ENCODE measurements at regions not wholly inside any gene's neighbourhood (a gene's known extent, or its start where the extent isn't known, plus 50 kb on each side); places are given as distances from the start of the nearest gene placed in this dataset.

DNA sequence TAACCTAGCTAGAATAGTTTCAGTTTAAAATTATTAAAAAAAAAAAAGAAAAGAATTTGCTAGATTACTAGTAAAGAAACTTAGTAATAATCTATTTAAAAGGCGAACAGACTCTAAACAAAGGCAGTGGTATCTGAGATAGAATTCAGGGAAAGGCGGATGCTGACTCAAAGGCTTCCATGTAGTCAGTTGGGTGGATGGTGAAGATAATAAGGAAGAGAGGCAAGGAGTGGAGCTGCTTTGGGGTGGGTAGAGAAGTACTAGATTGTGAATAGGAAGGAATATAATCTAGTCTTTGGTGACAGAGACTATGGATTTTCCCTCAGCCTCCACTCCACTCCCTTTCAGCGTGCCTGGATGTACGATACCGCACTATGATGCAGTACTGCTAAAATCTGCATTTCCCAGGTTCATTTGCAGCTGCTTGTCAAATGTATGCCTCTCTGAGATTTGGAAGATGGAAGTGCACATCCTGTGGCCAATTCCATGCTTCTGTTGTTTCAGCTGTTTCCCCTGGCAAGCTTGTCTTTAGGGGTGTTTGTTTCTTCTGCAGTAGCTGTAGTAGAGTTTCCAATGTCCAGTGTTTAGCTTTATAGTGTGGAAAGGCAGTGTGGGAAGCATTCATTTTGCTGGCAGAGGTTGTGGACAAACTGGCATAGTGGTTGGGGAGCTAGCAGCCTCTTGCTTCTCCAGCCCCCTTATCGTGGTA is 184.6 kb upstream of the NRIP1 start:
- Histone ChIP-seq H3K27ac (ENCODE audit: insufficient read depth, low read length, poor library complexity, severe bottlenecking) (no peak overlapping the region), H3K36me3 (ENCODE audit: control insufficient read depth, insufficient read depth, low read length) (no peaks in the 10 kb centered on the region), H3K27me3 (ENCODE audit: control insufficient read depth, insufficient read depth, low read length) (no peaks in the 10 kb centered on the region), H3K4me1 (ENCODE audit: control insufficient read depth, insufficient read depth, low read length, poor library complexity, severe bottlenecking) (no peaks in the 10 kb centered on the region), H3K9me3 (ENCODE audit: control insufficient read depth in 2 of 2, low read length in 2 of 2) (peaks cover 0 to 2% of the 10 kb centered on the region in 2 experiments), H3K4me3 (ENCODE audit: low read depth, low read length) (no peak overlapping the region)
- Mint-ChIP-seq H3K27ac (no peak overlapping the region), H3K4me3 (no peak overlapping the region), H3K9me3 (peaks cover 0 to 2% (median 0%) of the 10 kb centered on the region in 7 donors), H3K36me3 (no peaks in the 10 kb centered on the region), H3K27me3 (peaks cover 4% of the 10 kb centered on the region), H3K4me1 (no peaks in the 10 kb centered on the region)
- DNase-seq: no peak
- ATAC-seq (ENCODE audit: low read depth in 2 of 2): no peak

DNA sequence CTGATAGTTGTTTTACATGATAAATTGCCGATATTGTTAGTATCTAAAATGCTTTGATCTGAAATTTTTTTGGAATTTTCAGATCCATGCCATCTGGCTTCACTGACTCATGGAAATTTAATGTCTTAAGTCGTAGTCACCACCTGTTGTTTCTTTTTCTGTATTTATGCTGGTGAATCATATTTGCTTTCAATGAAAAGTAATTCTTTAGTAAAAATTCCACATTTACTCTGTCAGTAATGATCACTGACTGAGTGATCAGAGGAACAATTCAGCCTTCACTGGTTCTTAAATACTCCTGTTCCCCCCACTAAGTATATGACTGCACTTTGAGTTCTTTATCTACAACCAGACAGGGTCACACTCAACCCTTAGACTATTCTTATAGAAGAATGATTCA is 185.6 kb upstream of the NRIP1 start:
- H3K36me3 Mint-ChIP-seq: no peaks in the 10 kb centered on the region
- peaks cover 0 to 2% (median 0%) of the 10 kb centered on the region in 7 donors for H3K9me3 Mint-ChIP-seq
- no peak overlapping the region for H3K4me3 Mint-ChIP-seq
- H3K4me3 ChIP-seq (ENCODE audit: low read depth, low read length): no peak overlapping the region
- H3K27me3 Mint-ChIP-seq: peaks cover 4% of the 10 kb centered on the region
- no peaks in the 10 kb centered on the region for H3K4me1 ChIP-seq (ENCODE audit: control insufficient read depth, insufficient read depth, low read length, poor library complexity, severe bottlenecking)
- no peaks in the 10 kb centered on the region for H3K4me1 Mint-ChIP-seq
- peaks cover 0 to 2% of the 10 kb centered on the region in 2 experiments for H3K9me3 ChIP-seq (ENCODE audit: control insufficient read depth in 2 of 2, low read length in 2 of 2)
- DNase-seq (no peak), ATAC-seq (ENCODE audit: low read depth in 2 of 2) (no peak)
- H3K27me3 ChIP-seq (ENCODE audit: control insufficient read depth, insufficient read depth, low read length): no peaks in the 10 kb centered on the region
- no peak overlapping the region for H3K27ac ChIP-seq (ENCODE audit: insufficient read depth, low read length, poor library complexity, severe bottlenecking)
- H3K36me3 ChIP-seq (ENCODE audit: control insufficient read depth, insufficient read depth, low read length): no peaks in the 10 kb centered on the region
- no peak overlapping the region for H3K27ac Mint-ChIP-seq

DNA sequence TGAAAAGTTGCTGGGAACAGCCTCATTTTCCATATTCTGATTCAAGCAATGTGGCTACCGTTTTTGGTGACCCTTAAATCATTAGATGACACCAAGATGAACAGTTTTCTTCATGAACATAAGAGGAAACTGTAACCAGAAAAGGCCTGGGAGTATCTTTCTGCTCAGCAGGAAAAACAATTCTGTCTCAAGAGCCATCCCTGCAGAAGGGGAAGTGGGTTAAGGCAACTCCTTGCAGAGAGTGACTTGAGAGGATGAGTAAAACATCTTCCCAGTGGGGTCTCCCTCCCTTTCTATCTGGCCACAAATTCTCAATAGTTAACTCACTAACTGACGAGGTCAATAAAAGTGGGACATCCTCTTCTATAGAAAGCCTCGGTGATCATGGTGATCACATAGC is 187.6 kb upstream of the NRIP1 start:
- no peaks in the 10 kb centered on the region for H3K36me3 Mint-ChIP-seq
- no peak overlapping the region for H3K4me3 Mint-ChIP-seq
- H3K27me3 Mint-ChIP-seq: peaks cover 4% of the 10 kb centered on the region
- H3K36me3 ChIP-seq (ENCODE audit: control insufficient read depth, insufficient read depth, low read length): no peaks in the 10 kb centered on the region
- no peak overlapping the region for H3K27ac ChIP-seq (ENCODE audit: insufficient read depth, low read length, poor library complexity, severe bottlenecking)
- H3K27ac Mint-ChIP-seq: no peak overlapping the region
- no peaks in the 10 kb centered on the region for H3K27me3 ChIP-seq (ENCODE audit: control insufficient read depth, insufficient read depth, low read length)
- ATAC-seq (ENCODE audit: low read depth in 2 of 2): no peak
- H3K9me3 Mint-ChIP-seq: peaks cover 0 to 2% (median 0%) of the 10 kb centered on the region in 7 donors
- no peaks in the 10 kb centered on the region for H3K4me1 Mint-ChIP-seq
- H3K4me3 ChIP-seq (ENCODE audit: low read depth, low read length): no peak overlapping the region
- no peaks in the 10 kb centered on the region for H3K4me1 ChIP-seq (ENCODE audit: control insufficient read depth, insufficient read depth, low read length, poor library complexity, severe bottlenecking)
- H3K9me3 ChIP-seq (ENCODE audit: control insufficient read depth in 2 of 2, low read length in 2 of 2): peaks cover 0 to 2% of the 10 kb centered on the region in 2 experiments
- no peak for DNase-seq

DNA sequence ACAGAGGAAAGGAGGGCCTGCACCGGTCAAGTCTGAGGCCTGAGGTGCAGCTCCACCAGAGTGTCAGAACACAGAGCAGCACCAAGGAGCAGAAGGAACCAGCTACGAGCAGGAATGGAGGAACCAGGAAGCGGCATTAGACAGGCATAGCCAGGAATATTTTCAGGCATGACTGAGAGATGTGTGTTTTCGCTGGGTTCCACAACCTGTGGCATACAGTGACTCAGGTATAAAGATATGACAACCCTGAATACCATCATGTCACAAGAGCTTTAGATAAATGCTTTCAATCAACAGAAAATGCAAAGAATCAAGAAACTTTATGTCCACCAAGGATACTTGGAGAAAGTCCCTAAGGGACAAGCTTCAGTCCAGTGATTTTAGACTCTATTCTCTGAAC is 189.3 kb upstream of the NRIP1 start:
- DNase-seq (no peak), ATAC-seq (ENCODE audit: low read depth in 2 of 2) (no peak)
- H3K27ac Mint-ChIP-seq: no peak overlapping the region
- no peak overlapping the region for H3K4me3 Mint-ChIP-seq
- H3K27me3 Mint-ChIP-seq: peaks cover 4% of the 10 kb centered on the region
- no peaks in the 10 kb centered on the region for H3K4me1 ChIP-seq (ENCODE audit: control insufficient read depth, insufficient read depth, low read length, poor library complexity, severe bottlenecking)
- no peaks in the 10 kb centered on the region for H3K27me3 ChIP-seq (ENCODE audit: control insufficient read depth, insufficient read depth, low read length)
- no peaks in the 10 kb centered on the region for H3K4me1 Mint-ChIP-seq
- H3K9me3 ChIP-seq (ENCODE audit: control insufficient read depth in 2 of 2, low read length in 2 of 2): peaks cover 0 to 2% of the 10 kb centered on the region in 2 experiments
- peaks cover 0 to 2% (median 0%) of the 10 kb centered on the region in 7 donors for H3K9me3 Mint-ChIP-seq
- H3K4me3 ChIP-seq (ENCODE audit: low read depth, low read length): no peak overlapping the region
- H3K27ac ChIP-seq (ENCODE audit: insufficient read depth, low read length, poor library complexity, severe bottlenecking): no peak overlapping the region
- no peaks in the 10 kb centered on the region for H3K36me3 Mint-ChIP-seq
- no peaks in the 10 kb centered on the region for H3K36me3 ChIP-seq (ENCODE audit: control insufficient read depth, insufficient read depth, low read length)

DNA sequence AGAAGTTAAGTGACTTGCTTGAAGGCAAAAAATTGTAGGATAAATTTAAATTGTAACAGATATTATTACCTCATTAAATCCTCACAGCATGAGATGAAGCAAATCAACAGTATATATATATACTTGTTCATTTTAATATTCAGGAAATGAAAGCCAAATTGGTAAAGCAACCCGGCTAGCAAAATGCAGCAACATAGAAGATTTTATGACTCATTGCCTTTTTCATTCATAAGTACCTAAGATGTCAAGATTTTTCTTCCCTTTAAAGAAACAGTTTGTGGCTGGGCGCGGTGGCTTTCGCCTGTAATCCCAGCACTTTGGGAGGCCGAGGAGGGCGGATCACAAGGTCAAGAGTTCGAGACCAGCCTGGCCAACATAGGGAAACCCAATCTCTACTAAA is 190.5 kb upstream of the NRIP1 start:
- Mint-ChIP-seq H3K36me3 (no peaks in the 10 kb centered on the region), H3K4me3 (no peak overlapping the region), H3K9me3 (peaks cover 0 to 2% (median 0%) of the 10 kb centered on the region in 7 donors), H3K27me3 (peaks cover 4% of the 10 kb centered on the region), H3K4me1 (no peaks in the 10 kb centered on the region), H3K27ac (no peak overlapping the region)
- H3K4me3 ChIP-seq (ENCODE audit: low read depth, low read length): no peak overlapping the region
- H3K27ac ChIP-seq (ENCODE audit: insufficient read depth, low read length, poor library complexity, severe bottlenecking): no peak overlapping the region
- no peaks in the 10 kb centered on the region for H3K4me1 ChIP-seq (ENCODE audit: control insufficient read depth, insufficient read depth, low read length, poor library complexity, severe bottlenecking)
- ATAC-seq (ENCODE audit: low read depth in 2 of 2) (no peak), DNase-seq (no peak)
- no peaks in the 10 kb centered on the region for H3K36me3 ChIP-seq (ENCODE audit: control insufficient read depth, insufficient read depth, low read length)
- peaks cover 0 to 2% of the 10 kb centered on the region in 2 experiments for H3K9me3 ChIP-seq (ENCODE audit: control insufficient read depth in 2 of 2, low read length in 2 of 2)
- no peaks in the 10 kb centered on the region for H3K27me3 ChIP-seq (ENCODE audit: control insufficient read depth, insufficient read depth, low read length)

DNA sequence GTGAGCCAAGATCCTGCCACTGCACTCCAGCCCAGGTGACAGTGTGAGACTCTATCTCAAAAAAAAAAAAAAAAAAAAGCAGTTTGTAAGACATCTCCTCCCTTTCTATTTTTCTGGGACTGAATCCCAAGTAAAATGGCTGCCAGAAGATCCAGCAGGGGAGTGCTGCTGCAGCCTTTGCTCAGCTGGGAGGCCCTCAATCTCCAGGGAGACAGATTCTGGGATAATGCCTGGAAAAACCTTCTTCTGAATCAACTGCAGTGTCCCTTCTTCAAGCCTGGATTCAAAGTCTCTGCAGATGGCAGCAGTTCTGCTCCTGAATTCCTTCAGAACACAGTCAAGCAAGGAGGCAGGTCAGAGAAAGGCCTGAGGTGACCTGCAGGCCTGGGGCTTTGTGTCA is 191.0 kb upstream of the NRIP1 start:
- H3K27me3 ChIP-seq (ENCODE audit: control insufficient read depth, insufficient read depth, low read length): no peaks in the 10 kb centered on the region
- no peaks in the 10 kb centered on the region for H3K36me3 ChIP-seq (ENCODE audit: control insufficient read depth, insufficient read depth, low read length)
- no peak overlapping the region for H3K27ac ChIP-seq (ENCODE audit: insufficient read depth, low read length, poor library complexity, severe bottlenecking)
- H3K27ac Mint-ChIP-seq: no peak overlapping the region
- H3K4me1 Mint-ChIP-seq: no peaks in the 10 kb centered on the region
- H3K4me3 Mint-ChIP-seq: no peak overlapping the region
- DNase-seq: no peak
- no peak overlapping the region for H3K4me3 ChIP-seq (ENCODE audit: low read depth, low read length)
- peaks cover 0 to 2% of the 10 kb centered on the region in 2 experiments for H3K9me3 ChIP-seq (ENCODE audit: control insufficient read depth in 2 of 2, low read length in 2 of 2)
- peaks cover 9% of the 10 kb centered on the region for H3K27me3 Mint-ChIP-seq
- no peaks in the 10 kb centered on the region for H3K4me1 ChIP-seq (ENCODE audit: control insufficient read depth, insufficient read depth, low read length, poor library complexity, severe bottlenecking)
- no peak for ATAC-seq (ENCODE audit: low read depth in 2 of 2)
- peaks cover 0 to 2% (median 0%) of the 10 kb centered on the region in 7 donors for H3K9me3 Mint-ChIP-seq
- no peaks in the 10 kb centered on the region for H3K36me3 Mint-ChIP-seq

DNA sequence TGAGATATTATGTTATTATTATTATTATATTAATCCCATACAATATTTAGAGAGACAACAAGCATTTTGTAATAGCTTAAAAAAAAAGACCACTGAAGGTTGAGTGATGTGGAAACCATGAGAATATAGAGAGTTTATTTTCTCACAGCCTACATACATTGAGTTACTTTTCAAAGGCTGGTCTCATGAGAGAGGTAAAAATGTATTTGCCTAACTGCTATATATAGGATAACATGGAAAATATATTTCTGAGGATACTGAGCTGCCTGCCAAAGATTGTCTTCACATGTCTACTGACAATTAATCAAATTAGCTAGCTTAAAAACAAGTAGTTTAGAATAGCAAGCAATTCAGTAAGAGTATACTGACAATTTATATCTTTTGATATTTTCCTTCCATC is 192.2 kb upstream of the NRIP1 start:
- Histone ChIP-seq H3K9me3 (ENCODE audit: control insufficient read depth in 2 of 2, low read length in 2 of 2) (peaks cover 0 to 2% of the 10 kb centered on the region in 2 experiments), H3K27me3 (ENCODE audit: control insufficient read depth, insufficient read depth, low read length) (no peaks in the 10 kb centered on the region), H3K36me3 (ENCODE audit: control insufficient read depth, insufficient read depth, low read length) (no peaks in the 10 kb centered on the region), H3K4me3 (ENCODE audit: low read depth, low read length) (no peak overlapping the region), H3K27ac (ENCODE audit: insufficient read depth, low read length, poor library complexity, severe bottlenecking) (no peak overlapping the region), H3K4me1 (ENCODE audit: control insufficient read depth, insufficient read depth, low read length, poor library complexity, severe bottlenecking) (no peaks in the 10 kb centered on the region)
- Mint-ChIP-seq H3K27me3 (peaks cover 10% of the 10 kb centered on the region), H3K27ac (no peak overlapping the region), H3K9me3 (peaks cover 0 to 2% (median 0%) of the 10 kb centered on the region in 7 donors), H3K4me1 (no peaks in the 10 kb centered on the region), H3K36me3 (no peaks in the 10 kb centered on the region), H3K4me3 (no peak overlapping the region)
- no peak for DNase-seq
- ATAC-seq (ENCODE audit: low read depth in 2 of 2): no peak

DNA sequence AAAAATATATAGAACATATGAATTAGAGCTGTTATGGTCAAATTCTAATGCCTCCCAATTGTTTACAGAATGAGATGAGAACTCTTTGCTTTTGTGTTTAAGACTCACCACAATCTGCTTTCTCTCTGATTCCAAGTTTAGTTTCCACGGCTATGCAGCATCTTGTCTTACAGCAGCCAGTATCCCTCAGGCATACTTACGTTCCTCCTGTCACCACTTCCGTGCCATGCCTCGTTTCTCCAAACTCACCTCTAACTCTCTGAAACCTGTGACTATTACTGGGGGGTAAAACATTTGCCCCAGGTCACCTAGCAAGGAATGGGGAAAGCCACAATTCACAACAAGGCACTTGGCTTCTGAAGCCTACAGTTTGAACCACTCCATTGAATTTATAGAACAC is 192.8 kb upstream of the NRIP1 start:
- Mint-ChIP-seq H3K9me3 (peaks cover 0 to 2% (median 0%) of the 10 kb centered on the region in 7 donors), H3K4me3 (no peak overlapping the region), H3K27me3 (peaks cover 10% of the 10 kb centered on the region)

More for the DNA sequence above, 192.8 kb upstream of the NRIP1 start:
- DNase-seq: no peak
- ATAC-seq (ENCODE audit: low read depth in 2 of 2): no peak
- Histone ChIP-seq H3K4me3 (ENCODE audit: low read depth, low read length) (no peak overlapping the region), H3K27ac (ENCODE audit: insufficient read depth, low read length, poor library complexity, severe bottlenecking) (no peak overlapping the region), H3K4me1 (ENCODE audit: control insufficient read depth, insufficient read depth, low read length, poor library complexity, severe bottlenecking) (no peaks in the 10 kb centered on the region), H3K9me3 (ENCODE audit: control insufficient read depth in 2 of 2, low read length in 2 of 2) (no peaks in the 10 kb centered on the region), H3K27me3 (ENCODE audit: control insufficient read depth, insufficient read depth, low read length) (no peaks in the 10 kb centered on the region), H3K36me3 (ENCODE audit: control insufficient read depth, insufficient read depth, low read length) (no peaks in the 10 kb centered on the region)
- Mint-ChIP-seq H3K36me3 (no peaks in the 10 kb centered on the region), H3K27ac (no peak overlapping the region), H3K4me1 (no peaks in the 10 kb centered on the region)

Measured in CD4-positive, CD25-positive, alpha-beta regulatory T cell (primary cell).